Fibroblast of the aortic adventitia (primary cell): ENCODE measurements at regions not wholly inside any gene's neighbourhood (a gene's known extent, or its start where the extent isn't known, plus 50 kb on each side); places are given as distances from the start of the nearest gene placed in this dataset.
"Not testable (repeated sequence)": the region's sequence is repeated elsewhere in the genome, so short reads cannot be mapped to it uniquely, and the experiment has no call there.

Source experiments
- DNase-seq: peaks from one replicate; pipeline ENCODE4 v3.0.0-alpha.2; 2010; ENCODE audit warnings: low read depth
- H3K4me3 ChIP-seq: 2 replicates; pipeline ENCODE4 v1.5.1; 2011; ENCODE audit warnings: low read depth, mild to moderate bottlenecking, control low read depth, low read length, moderate library complexity
- CTCF ChIP-seq: IDR thresholded peaks from 2 replicates; pipeline ENCODE4 v1.5.1; 2011; ENCODE audit warnings: mild to moderate bottlenecking, low read length, control low read depth, inconsistent platforms; ENCODE audit not compliant: insufficient read depth

DNA sequence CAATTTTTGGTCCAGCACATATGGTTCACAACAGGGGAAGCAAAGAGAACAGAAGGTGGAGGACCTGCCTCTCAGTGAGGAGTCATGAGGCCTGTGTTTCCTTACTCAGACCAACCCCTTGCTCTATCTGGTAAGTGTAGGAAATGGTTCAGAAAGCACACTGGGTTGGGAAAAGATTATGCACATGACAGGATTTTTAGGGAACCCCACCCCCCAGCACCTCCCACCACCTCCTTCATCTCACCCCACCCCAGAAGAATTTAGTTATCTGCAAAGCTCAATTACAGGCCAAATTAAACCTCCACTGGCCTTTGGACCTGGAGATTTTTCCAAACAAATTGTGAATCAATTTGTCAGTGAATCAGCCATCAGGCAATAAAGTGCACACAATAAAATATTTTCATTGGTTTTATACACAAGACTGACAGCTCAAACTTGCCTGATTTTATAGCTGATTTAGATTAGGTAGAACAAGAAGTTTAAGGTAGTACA, 132.8 kb downstream of the DACT1 start:
- H3K4me3 ChIP-seq: no peak overlapping the region
- DNase-seq: no peak
- TF ChIP-seq CTCF: no peak

- H3K4me3 ChIP-seq: no peak overlapping the region
- DNase-seq: no peak
- no peak for TF ChIP-seq CTCF
These were observed 133.3 kb downstream of the DACT1 start for GRCh38 chr14:58771016-58771415.

- no peak overlapping the region for H3K4me3 ChIP-seq
- DNase-seq: no peak
- TF ChIP-seq CTCF: no peak
These were observed 134.4 kb downstream of the DACT1 start for GRCh38 chr14:58772116-58772515.

DNA sequence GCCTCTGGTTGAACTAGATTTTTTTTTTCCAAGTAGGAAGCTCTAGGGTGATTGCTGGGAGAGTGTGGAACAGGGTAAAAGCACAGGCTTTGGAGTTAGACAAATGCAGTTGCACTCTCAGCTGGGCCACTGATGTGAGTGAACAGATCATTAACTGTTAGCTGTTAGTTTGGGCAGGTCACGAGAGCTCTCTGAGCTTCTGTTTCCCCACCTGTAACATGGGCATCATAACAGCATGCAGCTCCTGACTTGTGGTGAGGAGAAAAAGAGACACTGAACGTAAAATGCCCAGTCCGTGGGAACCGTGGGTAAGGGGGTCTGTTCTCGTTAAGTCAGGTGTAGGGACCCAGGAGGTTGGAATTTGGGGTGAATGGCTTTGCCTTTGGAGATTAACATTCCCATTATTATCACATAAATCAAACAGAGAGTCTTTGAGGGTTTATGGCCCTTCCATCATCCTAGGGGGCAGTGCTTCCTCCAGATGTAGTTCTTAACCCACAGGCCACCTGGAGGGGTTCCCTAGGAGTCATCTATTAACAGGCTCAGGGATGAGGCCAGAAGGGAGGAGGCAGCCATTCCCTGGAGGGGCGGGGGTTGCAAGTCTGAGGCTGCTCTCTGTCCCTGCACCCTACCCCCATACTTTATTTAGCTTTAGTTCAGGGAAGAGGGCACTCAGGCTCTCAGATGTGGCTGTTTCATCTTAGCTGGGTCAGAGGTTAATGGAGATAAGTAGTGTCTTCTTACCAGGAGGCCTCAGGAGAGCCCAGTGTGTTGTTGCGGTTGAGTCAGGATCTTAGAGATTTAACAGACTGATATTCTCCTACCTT, 135.2 kb downstream of the DACT1 start:
- TF ChIP-seq CTCF: no peak
- no peak overlapping the region for H3K4me3 ChIP-seq
- no peak for DNase-seq

GRCh38 chr14:58774531-58774930, 136.8 kb downstream of the DACT1 start:
- no peak for TF ChIP-seq CTCF
- DNase-seq: no peak
- no peak overlapping the region for H3K4me3 ChIP-seq

DNA sequence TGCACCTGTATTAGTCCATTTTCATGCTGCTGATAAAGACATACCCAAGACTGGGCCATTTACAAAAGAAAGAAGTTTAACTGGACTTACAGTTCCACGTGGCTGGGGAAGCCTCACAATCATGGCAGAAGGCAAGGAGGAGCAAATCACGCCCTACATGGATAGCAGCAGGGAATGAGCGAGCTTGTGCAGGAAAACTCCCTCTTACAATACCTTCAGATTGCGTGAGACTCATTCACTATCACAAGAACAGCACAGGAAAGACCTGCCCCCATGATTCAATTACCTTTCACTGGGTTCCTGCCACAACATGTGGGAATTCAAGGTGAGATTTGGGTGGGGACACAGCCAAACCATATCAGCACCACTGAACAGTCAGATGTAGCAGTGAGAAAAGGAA, 137.4 kb downstream of the DACT1 start:
- DNase-seq: not testable (repeated sequence)

GRCh38 chr14:58776516-58776915, 138.8 kb downstream of the DACT1 start:
- TF ChIP-seq CTCF: no peak
- no peak for DNase-seq

More for the DNA sequence above, 137.4 kb downstream of the DACT1 start:
- not testable (repeated sequence) for H3K4me3 ChIP-seq

More at GRCh38 chr14:58776516-58776915, 138.8 kb downstream of the DACT1 start:
- no peak overlapping the region for H3K4me3 ChIP-seq
